Right cardiac atrium (tissue), 5 donors: ENCODE measurements at regions not wholly inside any gene's neighbourhood (a gene's known extent, or its start where the extent isn't known, plus 50 kb on each side); places are given as distances from the start of the nearest gene placed in this dataset.

Experiments used
- ATAC-seq, 2 donors: fragments of 200-7000 bp; cut with Tn5 transposase; one replicate each; pipeline versions ENCODE4 v1.8.0 to v1.9.1; 2020; ENCODE audit warnings: moderate library complexity in 2 of 2, mild to moderate bottlenecking in 1 of 2
- DNase-seq, 3 donors: peaks; one replicate each; pipeline ENCODE4 v3.0.0-alpha.2; 2020
- H3K27ac ChIP-seq: one replicate; pipeline ENCODE4 v1.5.1; 2013; ENCODE audit warnings: mild to moderate bottlenecking, low read length, control low read depth, moderate library complexity
- H3K27me3 ChIP-seq: one replicate; pipeline ENCODE4 v1.6.1; 2013; ENCODE audit not compliant: control insufficient read depth, insufficient read depth
- H3K4me1 ChIP-seq: one replicate; pipeline ENCODE4 v1.6.1; 2013; ENCODE audit warnings: low read length; ENCODE audit not compliant: control insufficient read depth, insufficient read depth
- H3K4me3 ChIP-seq: one replicate; pipeline ENCODE4 v1.5.1; 2013; ENCODE audit warnings: low read length, control low read depth
- H3K9me3 ChIP-seq: one replicate; pipeline ENCODE4 v1.6.1; 2013; ENCODE audit warnings: low read length; ENCODE audit not compliant: control insufficient read depth
- WGBS: extraction: QIAGEN DNeasy Blood & Tissue Kit; methylation state at CpG from one replicate; pipeline ENCODE4 v1.1.7; 2013; 5-methylcytosine and 5-hydroxymethylcytosine counted together
- intact Hi-C, 4 donors: fragments of 100-400 bp; cut with DNase I; formaldehyde crosslinking; loops; one replicate each; pipeline versions ENCODE4 v1.11.0 to v1.14.0; 2022 to 2023
- donor health status: healthy with polysubstance abuse.
- donor health status: DM: no; HTN: yes; CAD: no.
- donor health status: DM: no; HTN: no; CAD: no.
- donor health status: DM: no; HTN: yes; CAD: no; lungs with severe emphysema.
- donor health status: DM: yes; HTN: yes; CAD: no.

GRCh38 chr7:27418541-27418940 lies 175.9 kb downstream of the EVX1 start:
- no peaks in the 10 kb centered on the region for H3K4me1 ChIP-seq
- H3K27me3 ChIP-seq: no peaks in the 10 kb centered on the region
- no peak overlapping the region for H3K4me3 ChIP-seq
- no peak overlapping the region for H3K27ac ChIP-seq
- no peaks in the 10 kb centered on the region for H3K9me3 ChIP-seq
- ATAC-seq (peak in 1 of 2 donors; percentile 35), DNase-seq (no peak)
- intact Hi-C loops: no loop called here
- WGBS: 60% methylated on average over 3 of the region's 3 CpGs

- no peak for ATAC-seq
- intact Hi-C loops: no loop called here
- WGBS: 96% methylated on average over 2 of the region's 2 CpGs
- Histone ChIP-seq H3K4me1 (no peaks in the 10 kb centered on the region), H3K9me3 (no peaks in the 10 kb centered on the region), H3K27ac (no peak overlapping the region), H3K27me3 (no peaks in the 10 kb centered on the region), H3K4me3 (no peak overlapping the region)
- no peak for DNase-seq
Observed at GRCh38 chr7:27419581-27420177, 177.1 kb downstream of the EVX1 start.

- no peaks in the 10 kb centered on the region for H3K4me1 ChIP-seq
- no peak overlapping the region for H3K27ac ChIP-seq
- intact Hi-C loops: no loop called here
- ATAC-seq (no peak), DNase-seq (no peak)
- no peak overlapping the region for H3K4me3 ChIP-seq
- H3K9me3 ChIP-seq: no peaks in the 10 kb centered on the region
- 49% methylated on average over 2 of the region's 2 CpGs for WGBS
- no peaks in the 10 kb centered on the region for H3K27me3 ChIP-seq
Observed at GRCh38 chr7:27420702-27421101, 178.1 kb downstream of the EVX1 start.

GRCh38 chr7:27423290-27423689 lies 180.7 kb downstream of the EVX1 start:
- intact Hi-C loops: no loop called here
- Histone ChIP-seq H3K4me3 (no peak overlapping the region), H3K9me3 (no peaks in the 10 kb centered on the region), H3K27ac (no peak overlapping the region), H3K4me1 (no peaks in the 10 kb centered on the region), H3K27me3 (no peaks in the 10 kb centered on the region)
- no peak for DNase-seq
- WGBS: 89% methylated on average over 8 of the region's 8 CpGs
- no peak for ATAC-seq

GRCh38 chr7:27423821-27424220 lies 181.2 kb downstream of the EVX1 start:
- WGBS: 78% methylated on average over 10 of the region's 10 CpGs
- no peak overlapping the region for H3K4me3 ChIP-seq
- no peak for ATAC-seq

GRCh38 chr7:27424231-27424630 lies 181.6 kb downstream of the EVX1 start:
- ATAC-seq: peak in 1 of 2 donors; percentile 74
- H3K4me1 ChIP-seq: no peaks in the 10 kb centered on the region
- no peaks in the 10 kb centered on the region for H3K27me3 ChIP-seq
- intact Hi-C loops: no loop called here
- no peak overlapping the region for H3K4me3 ChIP-seq
- H3K9me3 ChIP-seq: no peaks in the 10 kb centered on the region
- H3K27ac ChIP-seq: no peak overlapping the region
- DNase-seq: no peak
- 47% methylated on average over 3 of the region's 3 CpGs for WGBS

More at GRCh38 chr7:27423821-27424220, 181.2 kb downstream of the EVX1 start:
- H3K4me1 ChIP-seq: no peaks in the 10 kb centered on the region
- intact Hi-C loops: no loop called here
- H3K27me3 ChIP-seq: no peaks in the 10 kb centered on the region
- H3K9me3 ChIP-seq: no peaks in the 10 kb centered on the region
- no peak overlapping the region for H3K27ac ChIP-seq
- no peak for DNase-seq

GRCh38 chr7:27424749-27425148 lies 182.1 kb downstream of the EVX1 start:
- DNase-seq: no peak
- Histone ChIP-seq H3K9me3 (no peaks in the 10 kb centered on the region), H3K27me3 (no peaks in the 10 kb centered on the region), H3K27ac (no peak overlapping the region), H3K4me3 (no peak overlapping the region), H3K4me1 (no peaks in the 10 kb centered on the region)
- ATAC-seq: peak in 1 of 2 donors; percentile 32
- intact Hi-C loops: no loop called here
- 44% methylated on average over 4 of the region's 4 CpGs for WGBS

- H3K27me3 ChIP-seq: no peaks in the 10 kb centered on the region
- H3K4me1 ChIP-seq: no peaks in the 10 kb centered on the region
- WGBS: 80% methylated on average over 4 of the region's 4 CpGs
- H3K27ac ChIP-seq: no peak overlapping the region
- H3K9me3 ChIP-seq: no peaks in the 10 kb centered on the region
- intact Hi-C loops: no loop called here
- DNase-seq: no peak
- ATAC-seq: no peak
- H3K4me3 ChIP-seq: no peak overlapping the region
Observed at GRCh38 chr7:27427416-27427815, 184.8 kb downstream of the EVX1 start.

GRCh38 chr7:27430105-27430504 lies 187.5 kb downstream of the EVX1 start:
- no peak for DNase-seq
- H3K27me3 ChIP-seq: no peaks in the 10 kb centered on the region
- H3K4me3 ChIP-seq: no peak overlapping the region
- ATAC-seq: no peak
- H3K27ac ChIP-seq: no peak overlapping the region
- WGBS: 71% methylated on average over 2 of the region's 2 CpGs
- intact Hi-C loops: no loop called here
- H3K4me1 ChIP-seq: no peaks in the 10 kb centered on the region
- H3K9me3 ChIP-seq: no peaks in the 10 kb centered on the region

- Histone ChIP-seq H3K9me3 (no peaks in the 10 kb centered on the region), H3K27me3 (no peaks in the 10 kb centered on the region), H3K27ac (no peak overlapping the region), H3K4me3 (no peak overlapping the region), H3K4me1 (no peaks in the 10 kb centered on the region)
- DNase-seq (no peak), ATAC-seq (no peak)
- intact Hi-C loops: no loop called here
- 88% methylated on average over 3 of the region's 3 CpGs for WGBS
Observed at GRCh38 chr7:27431465-27431864, 188.9 kb downstream of the EVX1 start.

GRCh38 chr7:27433581-27433980 lies 191.0 kb downstream of the EVX1 start:
- intact Hi-C loops: no loop called here
- DNase-seq (no peak), ATAC-seq (no peak)
- Histone ChIP-seq H3K4me1 (no peaks in the 10 kb centered on the region), H3K9me3 (no peaks in the 10 kb centered on the region), H3K27ac (no peak overlapping the region), H3K4me3 (no peak overlapping the region), H3K27me3 (no peaks in the 10 kb centered on the region)
- WGBS: 72% methylated on average over 1 of the region's 1 CpG

GRCh38 chr7:27434756-27435400 lies 192.3 kb downstream of the EVX1 start:
- no peak for ATAC-seq
- intact Hi-C loops: no loop called here
- no peaks in the 10 kb centered on the region for H3K27me3 ChIP-seq
- no peaks in the 10 kb centered on the region for H3K4me1 ChIP-seq
- H3K4me3 ChIP-seq: no peak overlapping the region
- WGBS: 79% methylated on average over 5 of the region's 5 CpGs
- no peak overlapping the region for H3K27ac ChIP-seq
- DNase-seq: no peak
- no peaks in the 10 kb centered on the region for H3K9me3 ChIP-seq
